HG03139 (cell line): ENCODE measurements at regions not wholly inside any gene's neighbourhood (a gene's known extent, or its start where the extent isn't known, plus 50 kb on each side); places are given as distances from the start of the nearest gene placed in this dataset.
"Not testable (repeated sequence)": the region's sequence is repeated elsewhere in the genome, so short reads cannot be mapped to it uniquely, and the experiment has no call there.

Experiments
- ATAC-seq: cut with Tn5 transposase; IDR thresholded peaks from one replicate; pipeline ENCODE4 v1.9.1; 2021; ENCODE audit not compliant: unreplicated experiment

GRCh38 chr13:82459575-82459974 is 1422.7 kb downstream of the SLITRK1 start:
- ATAC-seq = not testable (repeated sequence)

GRCh38 chr13:82458169-82458568 is 1424.1 kb downstream of the SLITRK1 start:
- ATAC-seq = no peak

- ATAC-seq = not testable (repeated sequence)
Measured at GRCh38 chr13:82457548-82457947, 1424.7 kb downstream of the SLITRK1 start.

- no peak for ATAC-seq
Measured at GRCh38 chr13:82447416-82448077, 1434.7 kb downstream of the SLITRK1 start.

- no peak for ATAC-seq
Measured at GRCh38 chr13:82439159-82439904, 1442.9 kb downstream of the SLITRK1 start.

GRCh38 chr13:82438320-82438719 is 1444.0 kb downstream of the SLITRK1 start:
- ATAC-seq = no peak

GRCh38 chr13:82436099-82436585 is 1446.1 kb downstream of the SLITRK1 start:
- ATAC-seq = no peak

GRCh38 chr13:82432949-82433348 is 1449.3 kb downstream of the SLITRK1 start:
- ATAC-seq = no peak

GRCh38 chr13:82412749-82413148 is 1469.5 kb downstream of the SLITRK1 start:
- ATAC-seq = no peak

- ATAC-seq = no peak
Measured at GRCh38 chr13:82407321-82407720, 1475.0 kb downstream of the SLITRK1 start.

- no peak for ATAC-seq
Measured at GRCh38 chr13:82374719-82375118, 1507.6 kb downstream of the SLITRK1 start.

GRCh38 chr13:82370316-82370715 is 1512.0 kb downstream of the SLITRK1 start:
- no peak for ATAC-seq

- ATAC-seq = no peak
Measured at GRCh38 chr13:82364525-82364924, 1517.7 kb downstream of the SLITRK1 start.

GRCh38 chr13:82358284-82358683 is 1524.0 kb downstream of the SLITRK1 start:
- ATAC-seq = no peak

GRCh38 chr13:82356667-82357410 is 1525.4 kb downstream of the SLITRK1 start:
- ATAC-seq = no peak

- no peak for ATAC-seq
Measured at GRCh38 chr13:82344867-82345266, 1537.4 kb downstream of the SLITRK1 start.

- ATAC-seq = no peak
Measured at GRCh38 chr13:82341116-82341515, 1541.2 kb downstream of the SLITRK1 start.

GRCh38 chr13:82330499-82330898 is 1551.8 kb downstream of the SLITRK1 start:
- no peak for ATAC-seq

GRCh38 chr13:82323101-82323500 is 1559.2 kb downstream of the SLITRK1 start:
- no peak for ATAC-seq

- ATAC-seq = no peak
Measured at GRCh38 chr13:82305588-82305987, 1576.7 kb downstream of the SLITRK1 start.

- ATAC-seq = no peak
Measured at GRCh38 chr13:82298106-82298505, 1584.2 kb downstream of the SLITRK1 start.

- no peak for ATAC-seq
Measured at GRCh38 chr13:82294226-82294625, 1588.0 kb downstream of the SLITRK1 start.
